ENCODE measurements at regions not wholly inside any gene's neighbourhood (a gene's known extent, or its start where the extent isn't known, plus 50 kb on each side); places are given as distances from the start of the nearest gene placed in this dataset.

- no peak overlapping the region for H3K9ac ChIP-seq
Measured at GRCh38 chr5:29524227-29524626, 1669.3 kb upstream of the CDH6 start.

GRCh38 chr5:29518176-29518575 lies 1675.3 kb upstream of the CDH6 start:
- H3K9ac ChIP-seq: no peak overlapping the region
- no peak overlapping the region for H3K4me3 ChIP-seq (IDR thresholded peaks at IDR 0.05; ENCODE audit: insufficient read depth, low read depth, low read length)
- no peaks in the 10 kb centered on the region for H4K20me1 ChIP-seq (ENCODE audit: insufficient read depth)
- H3K27ac ChIP-seq: no peak overlapping the region
- H2AFZ ChIP-seq (ENCODE audit: low read depth): no peak overlapping the region
- TF ChIP-seq CTCF (conservative IDR thresholded peaks at IDR 0.05; ENCODE audit: low read depth, low read length): no peak
- peaks cover 11% of the 10 kb centered on the region for H3K4me1 ChIP-seq (ENCODE audit: low read depth, poor library complexity, severe bottlenecking)
- H3K79me2 ChIP-seq (ENCODE audit: insufficient read depth, low read depth): no peaks in the 10 kb centered on the region
- H3K36me3 ChIP-seq (ENCODE audit: insufficient read depth): no peaks in the 10 kb centered on the region
- no peaks in the 10 kb centered on the region for H3K27me3 ChIP-seq (ENCODE audit: insufficient read depth, low read depth)
- no peak overlapping the region for H3K4me2 ChIP-seq

More at GRCh38 chr5:29524227-29524626, 1669.3 kb upstream of the CDH6 start:
- H3K79me2 ChIP-seq (ENCODE audit: insufficient read depth, low read depth): no peaks in the 10 kb centered on the region
- H3K27me3 ChIP-seq (ENCODE audit: insufficient read depth, low read depth): no peaks in the 10 kb centered on the region
- no peak for TF ChIP-seq CTCF (conservative IDR thresholded peaks at IDR 0.05; ENCODE audit: low read depth, low read length)
- H4K20me1 ChIP-seq (ENCODE audit: insufficient read depth): no peaks in the 10 kb centered on the region
- no peak overlapping the region for H3K4me2 ChIP-seq
- H3K4me1 ChIP-seq (ENCODE audit: low read depth, poor library complexity, severe bottlenecking): no peaks in the 10 kb centered on the region
- H3K36me3 ChIP-seq (ENCODE audit: insufficient read depth): no peaks in the 10 kb centered on the region
- H3K4me3 ChIP-seq (IDR thresholded peaks at IDR 0.05; ENCODE audit: insufficient read depth, low read depth, low read length): no peak overlapping the region
- no peak overlapping the region for H2AFZ ChIP-seq (ENCODE audit: low read depth)
- no peak overlapping the region for H3K27ac ChIP-seq

GRCh38 chr5:29516224-29516623 lies 1677.3 kb upstream of the CDH6 start:
- no peak for TF ChIP-seq CTCF (conservative IDR thresholded peaks at IDR 0.05; ENCODE audit: low read depth, low read length)
- H3K36me3 ChIP-seq (ENCODE audit: insufficient read depth): no peaks in the 10 kb centered on the region
- no peak overlapping the region for H3K4me2 ChIP-seq
- H3K4me3 ChIP-seq (IDR thresholded peaks at IDR 0.05; ENCODE audit: insufficient read depth, low read depth, low read length): no peak overlapping the region
- H4K20me1 ChIP-seq (ENCODE audit: insufficient read depth): no peaks in the 10 kb centered on the region
- no peaks in the 10 kb centered on the region for H3K79me2 ChIP-seq (ENCODE audit: insufficient read depth, low read depth)
- no peaks in the 10 kb centered on the region for H3K27me3 ChIP-seq (ENCODE audit: insufficient read depth, low read depth)
- H2AFZ ChIP-seq (ENCODE audit: low read depth): no peak overlapping the region
- H3K9ac ChIP-seq: no peak overlapping the region
- no peak overlapping the region for H3K27ac ChIP-seq
- peaks cover 11% of the 10 kb centered on the region for H3K4me1 ChIP-seq (ENCODE audit: low read depth, poor library complexity, severe bottlenecking)

- Histone ChIP-seq H2AFZ (ENCODE audit: low read depth) (no peak overlapping the region), H3K4me2 (no peak overlapping the region), H3K27me3 (ENCODE audit: insufficient read depth, low read depth) (no peaks in the 10 kb centered on the region), H3K36me3 (ENCODE audit: insufficient read depth) (no peaks in the 10 kb centered on the region), H3K4me3 (IDR thresholded peaks at IDR 0.05; ENCODE audit: insufficient read depth, low read depth, low read length) (no peak overlapping the region), H3K79me2 (ENCODE audit: insufficient read depth, low read depth) (no peaks in the 10 kb centered on the region), H3K9ac (no peak overlapping the region), H4K20me1 (ENCODE audit: insufficient read depth) (no peaks in the 10 kb centered on the region), H3K27ac (no peak overlapping the region), H3K4me1 (ENCODE audit: low read depth, poor library complexity, severe bottlenecking) (no peaks in the 10 kb centered on the region)
- no peak for TF ChIP-seq CTCF (conservative IDR thresholded peaks at IDR 0.05; ENCODE audit: low read depth, low read length)
Measured at GRCh38 chr5:29508131-29508530, 1685.4 kb upstream of the CDH6 start.
